IMR-90 (cell line): ENCODE measurements at regions not wholly inside any gene's neighbourhood (a gene's known extent, or its start where the extent isn't known, plus 50 kb on each side); places are given as distances from the start of the nearest gene placed in this dataset.

ENCODE experiments used
- ATAC-seq: fragments of 200-7000 bp; cut with Tn5 transposase; 2 replicates; pipeline ENCODE4 v1.9.1; 2020; ENCODE audit warnings: low read depth, mild to moderate bottlenecking, moderate library complexity
- BruUV-seq: library from RNA; stranded (reverse); fragments of 400-500 nt; replicated peaks from 2 replicates; lab custom pipeline; 2021; lab: Mats Ljungman, UMichigan
- CTCF ChIA-PET: fragments of 300-600 bp; formaldehyde crosslinking; extraction: SDS; loops from one replicate; lab custom pipeline; 2021; ENCODE audit warnings: antibody characterized with exemption; lab: Yijun Ruan, JAX
- POLR2A ChIA-PET: fragments of 300-600 bp; sonication (Branson Sonifier 250); formaldehyde crosslinking; loops from one replicate; lab custom pipeline; 2022; ENCODE audit warnings: antibody characterized with exemption; ENCODE audit not compliant: unreplicated experiment; lab: Charles Lee
- DNase-seq: peaks from one replicate; pipeline ENCODE4 v3.0.0; 2013
- H2AFZ ChIP-seq: replicated peaks from 2 replicates; pipeline ENCODE3; 2013; ENCODE audit warnings: low read length, mild to moderate bottlenecking; ENCODE audit not compliant: poor library complexity
- H2AK5ac ChIP-seq: 2 replicates; pipeline ENCODE4 v1.6.1; 2013; ENCODE audit warnings: low read depth, low read length, inconsistent platforms
- H2AK9ac ChIP-seq: replicated peaks from 2 replicates; pipeline ENCODE3; 2013; ENCODE audit warnings: mild to moderate bottlenecking, low read depth, low read length, moderate library complexity; ENCODE audit not compliant: poor library complexity
- H2BK120ac ChIP-seq: 2 replicates; pipeline ENCODE4 v1.6.1; 2013; ENCODE audit warnings: low read depth, low read length, inconsistent platforms
- H2BK15ac ChIP-seq: 3 replicates; pipeline ENCODE4 v1.6.1; 2013; ENCODE audit warnings: low read depth, low read length, inconsistent platforms
- H2BK20ac ChIP-seq: 2 replicates; pipeline ENCODE4 v1.6.1; 2013; ENCODE audit warnings: low read depth, mild to moderate bottlenecking, inconsistent platforms, low read length, moderate library complexity
- H2BK5ac ChIP-seq: 2 replicates; pipeline ENCODE4 v1.6.1; 2013; ENCODE audit warnings: mild to moderate bottlenecking, low read depth, low read length, inconsistent platforms; ENCODE audit not compliant: poor library complexity, severe bottlenecking
- H3K14ac ChIP-seq: replicated peaks from 2 replicates; pipeline ENCODE4 v1.6.1; 2013; ENCODE audit warnings: low read depth, low read length, inconsistent platforms
- H3K18ac ChIP-seq: 2 replicates; pipeline ENCODE4 v1.6.1; 2013; ENCODE audit warnings: low read depth, low read length, control low read depth
- H3K23ac ChIP-seq: 2 replicates; pipeline ENCODE4 v1.6.1; 2013; ENCODE audit warnings: low read depth, low read length, inconsistent platforms
- H3K27ac ChIP-seq: 2 replicates; pipeline ENCODE4 v1.5.1; 2013; ENCODE audit warnings: mild to moderate bottlenecking, control low read depth, low read length; ENCODE audit not compliant: insufficient read depth
- H3K27me3 ChIP-seq: 2 replicates; pipeline ENCODE4 v1.6.1; 2013; ENCODE audit warnings: low read length; ENCODE audit not compliant: control insufficient read depth, insufficient read depth
- H3K36me3 ChIP-seq: 2 replicates; pipeline ENCODE4 v1.6.1; 2013; ENCODE audit warnings: low read length, mixed read lengths; ENCODE audit not compliant: control insufficient read depth, insufficient read depth
- H3K4ac ChIP-seq: 2 replicates; pipeline ENCODE4 v1.6.1; 2013; ENCODE audit warnings: low read depth, low read length, inconsistent platforms
- H3K4me1 ChIP-seq: 2 replicates; pipeline ENCODE4 v1.6.1; 2013; ENCODE audit warnings: low read length, mixed read lengths; ENCODE audit not compliant: control insufficient read depth, insufficient read depth
- H3K4me2 ChIP-seq: 2 replicates; pipeline ENCODE4 v1.6.1; 2013; ENCODE audit warnings: low read depth, mild to moderate bottlenecking, control low read depth, low read length, moderate library complexity
- H3K4me3 ChIP-seq: 2 replicates; pipeline ENCODE4 v1.5.1; 2013; ENCODE audit warnings: low read depth, mild to moderate bottlenecking, control low read depth, low read length, moderate library complexity; ENCODE audit not compliant: insufficient read depth
- H3K56ac ChIP-seq: 2 replicates; pipeline ENCODE4 v1.6.1; 2013; ENCODE audit warnings: low read length, inconsistent platforms; ENCODE audit not compliant: insufficient read depth; ENCODE audit errors: extremely low read depth
- H3K79me1 ChIP-seq, 2 experiments: 2 replicates each; pipeline ENCODE4 v1.6.1; 2013; ENCODE audit warnings: low read length in 2 of 2, inconsistent platforms in 1 of 2, low read depth in 1 of 2
- H3K9ac ChIP-seq: 2 replicates; pipeline ENCODE4 v1.6.1; 2013; ENCODE audit warnings: low read depth, low read length, control low read depth
- H3K9me1 ChIP-seq: 2 replicates; pipeline ENCODE4 v1.6.1; 2013; ENCODE audit warnings: low read length, inconsistent platforms; ENCODE audit not compliant: insufficient read depth
- H3K9me3 ChIP-seq: 2 replicates; pipeline ENCODE4 v1.6.1; 2013; ENCODE audit warnings: low read length; ENCODE audit not compliant: control insufficient read depth, insufficient read depth
- H4K20me1 ChIP-seq: 2 replicates; pipeline ENCODE4 v1.6.1; 2013; ENCODE audit warnings: low read length, inconsistent platforms; ENCODE audit not compliant: insufficient read depth
- H4K5ac ChIP-seq: 2 replicates; pipeline ENCODE4 v1.6.1; 2013; ENCODE audit warnings: mild to moderate bottlenecking, low read depth, low read length, control low read depth
- H4K8ac ChIP-seq, 2 experiments: 2 replicates each; pipeline ENCODE4 v1.6.1; 2013; ENCODE audit warnings: low read depth in 2 of 2, low read length in 2 of 2, control low read depth in 1 of 2, inconsistent platforms in 1 of 2
- H4K91ac ChIP-seq: 2 replicates; pipeline ENCODE4 v1.6.1; 2013; ENCODE audit warnings: low read depth, low read length, inconsistent platforms; ENCODE audit not compliant: insufficient read depth
- CEBPB ChIP-seq: IDR thresholded peaks from 2 replicates; pipeline ENCODE4 v1.6.1; 2012; ENCODE audit warnings: low read depth, low read length, improper control_type of control experiment
- CHD1 ChIP-seq: IDR thresholded peaks from 2 replicates; pipeline ENCODE4 v1.6.1; 2012; ENCODE audit warnings: low read depth, low read length, improper control_type of control experiment
- FOS ChIP-seq: fragments of 150-350 bp; IDR thresholded peaks from 2 replicates; pipeline ENCODE4 v1.6.1; 2016; ENCODE audit warnings: low read depth, low read length
- MAFK ChIP-seq: IDR thresholded peaks from 2 replicates; pipeline ENCODE4 v1.6.1; 2012; ENCODE audit warnings: low read depth, low read length, improper control_type of control experiment
- MAZ ChIP-seq: IDR thresholded peaks from 2 replicates; pipeline ENCODE4 v1.6.1; 2012; ENCODE audit warnings: low read depth, mild to moderate bottlenecking, low read length, improper control_type of control experiment, moderate library complexity, borderline replicate concordance
- MXI1 ChIP-seq: IDR thresholded peaks from 2 replicates; pipeline ENCODE4 v1.6.1; 2012; ENCODE audit warnings: low read depth, mild to moderate bottlenecking, low read length, moderate library complexity, borderline replicate concordance
- NFE2L2 ChIP-seq: fragments of 150-350 bp; IDR thresholded peaks from 2 replicates; pipeline ENCODE4 v1.6.1; 2016; ENCODE audit warnings: low read depth, mild to moderate bottlenecking, low read length
- POLR2A ChIP-seq: IDR thresholded peaks from 2 replicates; pipeline ENCODE4 v1.6.1; 2012; ENCODE audit warnings: mild to moderate bottlenecking, low read depth, low read length
- RAD21 ChIP-seq: IDR thresholded peaks from 2 replicates; pipeline ENCODE4 v1.6.1; 2012; ENCODE audit warnings: low read length, improper control_type of control experiment
- RFX5 ChIP-seq: IDR thresholded peaks from 2 replicates; pipeline ENCODE4 v1.8.0; 2012; ENCODE audit warnings: low read depth, mild to moderate bottlenecking, low read length, moderate library complexity
- SMC3 ChIP-seq: fragments of 150-350 bp; IDR thresholded peaks from 2 replicates; pipeline ENCODE4 v1.6.1; 2016; ENCODE audit warnings: low read depth, mild to moderate bottlenecking, antibody characterized with exemption, low read length, moderate library complexity
- WGBS, 2 experiments: methylation state at CpG; one replicate each; pipeline versions ENCODE4 v1.1.5 to v1.1.7; 2013; ENCODE audit warnings: missing lambda C conversion rate in 2 of 2; ENCODE audit not compliant: insufficient read length in 1 of 2; ENCODE audit errors: extremely low coverage in 2 of 2; 5-methylcytosine and 5-hydroxymethylcytosine counted together
- dilution Hi-C: fragments of 300-500 bp; cut with HindIII; formaldehyde crosslinking; loops from one replicate; pipeline ENCODE4 v1.14.3; 2018; ENCODE audit warnings: low sequenced_read_pairs; ENCODE audit not compliant: unreplicated experiment
- in situ Hi-C: fragments of 300-500 bp; cut with MboI; formaldehyde crosslinking; loops from 3 replicates; pipeline ENCODE4 v1.14.3; 2019; ENCODE audit warnings: low sequenced_read_pairs, inconsistent platforms, mixed read lengths
- intact Hi-C: fragments of 100-400 bp; cut with micrococcal nuclease; formaldehyde crosslinking; loops from 2 replicates; pipeline ENCODE4 v1.10.0; 2022
- TF ChIP-seq, protein P1 (sequence below): fragments of 150-350 bp; IDR thresholded peaks from 2 replicates; pipeline ENCODE4 v1.6.1; 2017; ENCODE audit warnings: mild to moderate bottlenecking, antibody characterized with exemption, low read length, low read depth
- TF ChIP-seq, protein P2 (sequence below): fragments of 150-350 bp; IDR thresholded peaks from 2 replicates; pipeline ENCODE4 v1.6.1; 2016; ENCODE audit warnings: low read depth, mild to moderate bottlenecking, low read length, moderate library complexity, borderline replicate concordance

DNA sequence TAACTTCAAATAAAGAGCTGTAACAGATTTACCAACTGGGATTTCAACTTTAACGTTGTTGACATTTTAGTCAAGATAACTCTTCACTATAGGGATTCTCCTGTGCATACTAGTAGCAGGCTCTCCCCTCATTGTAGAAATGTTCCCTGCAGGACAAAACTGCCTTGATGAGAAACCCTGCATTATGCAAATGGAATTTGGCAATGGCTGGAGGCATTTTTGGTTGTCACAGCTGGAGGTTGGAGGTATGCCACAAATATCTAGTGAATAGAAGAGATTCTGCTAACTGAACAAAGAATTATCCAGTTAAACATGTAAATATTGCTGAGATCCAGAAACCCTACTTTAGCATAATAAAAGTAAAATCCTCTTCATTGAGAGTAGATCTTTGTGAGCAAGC, 928.8 kb upstream of the ALCAM start:
- Histone ChIP-seq H3K27ac (no peak overlapping the region), H3K4me3 (no peak overlapping the region), H3K14ac (no peak overlapping the region), H3K27me3 (no peaks in the 10 kb centered on the region), H3K18ac (no peak overlapping the region), H4K91ac (no peak overlapping the region), H4K20me1 (no peaks in the 10 kb centered on the region), H3K56ac (no peak overlapping the region), H4K8ac (no peak overlapping the region), H4K5ac (no peak overlapping the region), H2AK5ac (no peak overlapping the region), H3K9ac (no peak overlapping the region), H3K36me3 (no peaks in the 10 kb centered on the region), H3K9me3 (no peaks in the 10 kb centered on the region), H2BK20ac (no peak overlapping the region), H3K4me2 (no peak overlapping the region), H3K9me1 (no peaks in the 10 kb centered on the region), H3K23ac (no peak overlapping the region), H2BK120ac (no peak overlapping the region), H2BK5ac (no peak overlapping the region), H2AFZ (no peak overlapping the region), H3K4ac (no peak overlapping the region), H2AK9ac (no peak overlapping the region), H3K4me1 (no peaks in the 10 kb centered on the region), H3K79me1 (no peaks in the 10 kb centered on the region), H2BK15ac (no peak overlapping the region)
- ATAC-seq (no peak), DNase-seq (peak; percentile 10)
- BruUV-seq = no TSS peak
- in situ Hi-C loops (no loop called here), dilution Hi-C loops (no loop called here), intact Hi-C loops (loop anchor here (10.0 kb wide), 1 partner anchor 217 kb away; no protein-coding TSS in a partner anchor)
- POLR2A ChIA-PET = no interaction called here
- TF ChIP-seq MAZ (no peak), CEBPB (no peak), NFE2L2 (no peak), RFX5 (no peak), SMC3 (no peak), MAFK (no peak), RAD21 (no peak), POLR2A (no peak), FOS (no peak), MXI1 (no peak), CHD1 (no peak)
- TF ChIP-seq, protein P1, sequence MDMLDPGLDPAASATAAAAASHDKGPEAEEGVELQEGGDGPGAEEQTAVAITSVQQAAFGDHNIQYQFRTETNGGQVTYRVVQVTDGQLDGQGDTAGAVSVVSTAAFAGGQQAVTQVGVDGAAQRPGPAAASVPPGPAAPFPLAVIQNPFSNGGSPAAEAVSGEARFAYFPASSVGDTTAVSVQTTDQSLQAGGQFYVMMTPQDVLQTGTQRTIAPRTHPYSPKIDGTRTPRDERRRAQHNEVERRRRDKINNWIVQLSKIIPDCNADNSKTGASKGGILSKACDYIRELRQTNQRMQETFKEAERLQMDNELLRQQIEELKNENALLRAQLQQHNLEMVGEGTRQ = no peak
- TF ChIP-seq, protein P2, sequence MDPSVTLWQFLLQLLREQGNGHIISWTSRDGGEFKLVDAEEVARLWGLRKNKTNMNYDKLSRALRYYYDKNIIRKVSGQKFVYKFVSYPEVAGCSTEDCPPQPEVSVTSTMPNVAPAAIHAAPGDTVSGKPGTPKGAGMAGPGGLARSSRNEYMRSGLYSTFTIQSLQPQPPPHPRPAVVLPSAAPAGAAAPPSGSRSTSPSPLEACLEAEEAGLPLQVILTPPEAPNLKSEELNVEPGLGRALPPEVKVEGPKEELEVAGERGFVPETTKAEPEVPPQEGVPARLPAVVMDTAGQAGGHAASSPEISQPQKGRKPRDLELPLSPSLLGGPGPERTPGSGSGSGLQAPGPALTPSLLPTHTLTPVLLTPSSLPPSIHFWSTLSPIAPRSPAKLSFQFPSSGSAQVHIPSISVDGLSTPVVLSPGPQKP = no peak
- CTCF ChIA-PET = no interaction called here
- WGBS, 2 experiments = no CpG with 5 or more reads among the region's 1 CpG
